SK-N-SH treated with all-trans-retinoic acid at 6 μM for 48 hours (cell line): ENCODE measurements at regions not wholly inside any gene's neighbourhood (a gene's known extent, or its start where the extent isn't known, plus 50 kb on each side); places are given as distances from the start of the nearest gene placed in this dataset.
"Not testable (repeated sequence)": the region's sequence is repeated elsewhere in the genome, so short reads cannot be mapped to it uniquely, and the experiment has no call there.

Experiments
- ATAC-seq: fragments of 200-7000 bp; cut with Tn5 transposase; 3 replicates; pipeline ENCODE4 v1.9.1; 2020; ENCODE audit warnings: mild to moderate bottlenecking, moderate library complexity
- ARNTL ChIP-seq: fragments of 450-650 bp; formaldehyde crosslinking; IDR thresholded peaks from 2 replicates; pipeline ENCODE4 v1.5.0; 2020; ENCODE audit warnings: low read depth, mild to moderate bottlenecking, moderate library complexity, borderline replicate concordance
- BACH2 ChIP-seq: fragments of 250-450 bp; sonication (Bioruptor Pico); IDR thresholded peaks from 2 replicates; pipeline ENCODE4 v1.9.0; 2021; ENCODE audit warnings: mild to moderate bottlenecking, borderline replicate concordance
- CSDC2 ChIP-seq: fragments of 250-450 bp; sonication (Bioruptor Pico); IDR thresholded peaks from 2 replicates; pipeline ENCODE4 v1.5.0; 2020; ENCODE audit warnings: mild to moderate bottlenecking, moderate library complexity
- GLIS3 ChIP-seq: fragments of 250-450 bp; sonication (Bioruptor Pico); IDR thresholded peaks from 2 replicates; pipeline ENCODE4 v1.5.0; 2020; ENCODE audit warnings: mild to moderate bottlenecking, moderate library complexity
- ISL1 ChIP-seq: fragments of 250-450 bp; sonication (Bioruptor Pico); IDR thresholded peaks from 2 replicates; pipeline ENCODE4 v2.1.2; 2022; ENCODE audit warnings: mild to moderate bottlenecking, moderate library complexity
- OSR1 ChIP-seq: fragments of 250-450 bp; sonication (Bioruptor Pico); IDR thresholded peaks from 2 replicates; pipeline ENCODE4 v1.8.0; 2022; ENCODE audit warnings: moderate library complexity, mild to moderate bottlenecking, inconsistent platforms
- PPARA ChIP-seq: fragments of 250-450 bp; sonication (Bioruptor Pico); IDR thresholded peaks from 2 replicates; pipeline ENCODE4 v1.5.0; 2020; ENCODE audit warnings: mild to moderate bottlenecking, borderline replicate concordance
- RARB ChIP-seq: fragments of 250-450 bp; sonication (Bioruptor Pico); IDR thresholded peaks from 2 replicates; pipeline ENCODE4 v1.8.0; 2021; ENCODE audit warnings: mild to moderate bottlenecking, moderate library complexity
- SNAI2 ChIP-seq: fragments of 250-450 bp; sonication (Bioruptor Pico); IDR thresholded peaks from 2 replicates; pipeline ENCODE4 v1.5.0; 2020; ENCODE audit warnings: mild to moderate bottlenecking, moderate library complexity
- TCF4 ChIP-seq: fragments of 250-450 bp; sonication (Bioruptor Pico); IDR thresholded peaks from 2 replicates; pipeline ENCODE4 v1.8.0; 2021; ENCODE audit warnings: mild to moderate bottlenecking, moderate library complexity, borderline replicate concordance
- TOX ChIP-seq: fragments of 250-450 bp; sonication (Bioruptor Pico); IDR thresholded peaks from 2 replicates; pipeline ENCODE4 v1.8.0; 2021; ENCODE audit warnings: mild to moderate bottlenecking, moderate library complexity, borderline replicate concordance
- ZFP30 ChIP-seq: fragments of 450-650 bp; formaldehyde crosslinking; IDR thresholded peaks from 2 replicates; pipeline ENCODE4 v1.5.0; 2022; ENCODE audit warnings: mild to moderate bottlenecking, moderate library complexity
- ZNF565 ChIP-seq: fragments of 450-650 bp; formaldehyde crosslinking; conservative IDR thresholded peaks from 2 replicates; pipeline ENCODE4 v1.5.0; 2020; ENCODE audit warnings: low read depth, mild to moderate bottlenecking, moderate library complexity
- ZNF70 ChIP-seq: fragments of 450-650 bp; formaldehyde crosslinking; IDR thresholded peaks from 2 replicates; pipeline ENCODE4 v1.5.0; 2020; ENCODE audit warnings: mild to moderate bottlenecking, moderate library complexity
- ZNF8 ChIP-seq: fragments of 450-650 bp; formaldehyde crosslinking; IDR thresholded peaks from 2 replicates; pipeline ENCODE4 v1.5.0; 2020; ENCODE audit warnings: mild to moderate bottlenecking, moderate library complexity
- TF ChIP-seq, protein P1 (sequence below): fragments of 250-450 bp; sonication (Bioruptor Pico); IDR thresholded peaks from 2 replicates; pipeline ENCODE4 v1.5.1; 2021; ENCODE audit warnings: mild to moderate bottlenecking, moderate library complexity
- TF ChIP-seq, protein P2 (sequence below): fragments of 250-450 bp; sonication (Bioruptor Pico); IDR thresholded peaks from 2 replicates; pipeline ENCODE4 v1.5.1; 2020; ENCODE audit warnings: low read depth, mild to moderate bottlenecking, moderate library complexity
- TF ChIP-seq, protein P3 (sequence below): fragments of 250-450 bp; sonication (Bioruptor Pico); IDR thresholded peaks from 2 replicates; pipeline ENCODE4 v1.8.0; 2020; ENCODE audit warnings: mild to moderate bottlenecking, moderate library complexity, borderline replicate concordance
- TF ChIP-seq, protein P4 (sequence below): fragments of 250-450 bp; sonication (Bioruptor Pico); IDR thresholded peaks from 2 replicates; pipeline ENCODE4 v1.5.0; 2020; ENCODE audit warnings: mild to moderate bottlenecking, moderate library complexity
- TF ChIP-seq, protein P5 (sequence below): fragments of 250-450 bp; sonication (Bioruptor Pico); IDR thresholded peaks from 2 replicates; pipeline ENCODE4 v1.8.0; 2021; ENCODE audit warnings: low read depth, mild to moderate bottlenecking, moderate library complexity, borderline replicate concordance

DNA sequence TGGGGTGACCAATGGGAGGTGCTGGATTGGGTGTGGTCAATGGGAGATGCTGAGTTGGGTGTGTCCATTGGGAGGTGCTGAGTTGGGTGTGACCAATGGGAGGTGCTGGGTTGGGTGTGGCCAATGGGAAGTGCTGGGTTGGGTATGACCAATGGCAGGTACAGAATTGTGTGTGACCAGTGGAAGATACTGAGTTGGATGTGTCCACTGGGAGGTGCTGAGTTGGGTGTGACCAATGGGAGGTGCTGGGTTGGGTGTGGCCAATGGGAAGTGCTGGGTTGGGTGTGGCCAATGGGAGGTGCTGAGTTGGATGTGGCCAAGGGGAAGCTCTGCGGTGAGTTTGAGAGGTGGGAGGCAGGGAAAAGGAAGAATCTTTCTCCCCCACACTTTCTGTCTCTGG, 250.0 kb upstream of the PROK2 start (continued):
- TF ChIP-seq ZNF565 (CRISPR knock-in tag) (no peak), BACH2 (CRISPR knock-in tag) (no peak), PPARA (CRISPR knock-in tag) (no peak), ISL1 (CRISPR knock-in tag) (no peak)
- TF ChIP-seq, protein P1, sequence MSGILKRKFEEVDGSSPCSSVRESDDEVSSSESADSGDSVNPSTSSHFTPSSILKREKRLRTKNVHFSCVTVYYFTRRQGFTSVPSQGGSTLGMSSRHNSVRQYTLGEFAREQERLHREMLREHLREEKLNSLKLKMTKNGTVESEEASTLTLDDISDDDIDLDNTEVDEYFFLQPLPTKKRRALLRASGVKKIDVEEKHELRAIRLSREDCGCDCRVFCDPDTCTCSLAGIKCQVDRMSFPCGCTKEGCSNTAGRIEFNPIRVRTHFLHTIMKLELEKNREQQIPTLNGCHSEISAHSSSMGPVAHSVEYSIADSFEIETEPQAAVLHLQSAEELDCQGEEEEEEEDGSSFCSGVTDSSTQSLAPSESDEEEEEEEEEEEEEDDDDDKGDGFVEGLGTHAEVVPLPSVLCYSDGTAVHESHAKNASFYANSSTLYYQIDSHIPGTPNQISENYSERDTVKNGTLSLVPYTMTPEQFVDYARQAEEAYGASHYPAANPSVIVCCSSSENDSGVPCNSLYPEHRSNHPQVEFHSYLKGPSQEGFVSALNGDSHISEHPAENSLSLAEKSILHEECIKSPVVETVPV = no peak
- TF ChIP-seq, all 23 proteins: peak for 0

DNA sequence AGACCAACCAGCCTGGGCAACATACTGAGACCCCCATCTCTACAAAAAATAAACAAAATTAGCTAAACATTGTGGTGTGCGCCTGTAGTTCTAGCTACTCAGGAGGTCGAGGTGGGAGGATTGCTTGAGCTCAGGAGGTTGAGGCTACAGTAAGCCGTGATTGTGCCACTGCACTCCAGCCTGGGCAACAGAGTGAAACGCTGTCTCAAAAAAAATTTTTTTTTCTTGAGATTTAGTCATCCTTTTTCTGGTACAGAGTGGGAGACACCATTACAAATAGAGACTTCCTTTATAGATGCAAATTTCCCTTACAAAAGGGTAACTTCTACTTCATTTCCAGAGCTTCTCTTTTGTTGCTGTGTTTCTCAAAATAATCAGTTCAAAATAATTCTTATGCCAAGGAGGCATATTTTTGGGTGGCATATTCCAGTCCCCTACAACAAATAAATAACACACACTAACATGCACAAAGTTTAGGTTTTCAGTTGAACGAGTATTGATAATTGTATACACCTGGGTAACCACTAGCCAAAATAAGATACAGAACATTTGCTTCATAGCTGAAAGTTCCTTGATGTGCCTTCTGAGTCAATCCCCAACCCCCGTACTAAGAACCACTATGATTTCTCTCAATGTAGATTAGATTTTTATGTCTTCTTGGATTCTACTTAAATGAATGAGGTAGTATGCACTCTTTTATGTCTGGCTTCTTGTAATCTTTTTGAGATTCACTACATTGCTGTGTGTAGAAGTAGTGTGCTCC, 248.9 kb upstream of the PROK2 start:
- TF ChIP-seq ZNF8 (CRISPR knock-in tag) (no peak), ARNTL (CRISPR knock-in tag) (no peak), GLIS3 (CRISPR knock-in tag) (no peak), TCF4 (no peak), RARB (CRISPR knock-in tag) (no peak), SNAI2 (no peak), OSR1 (CRISPR knock-in tag) (no peak), BACH2 (CRISPR knock-in tag) (no peak), PPARA (CRISPR knock-in tag) (no peak), ZNF565 (CRISPR knock-in tag) (no peak), ZFP30 (CRISPR knock-in tag) (no peak)
- TF ChIP-seq, protein P2, sequence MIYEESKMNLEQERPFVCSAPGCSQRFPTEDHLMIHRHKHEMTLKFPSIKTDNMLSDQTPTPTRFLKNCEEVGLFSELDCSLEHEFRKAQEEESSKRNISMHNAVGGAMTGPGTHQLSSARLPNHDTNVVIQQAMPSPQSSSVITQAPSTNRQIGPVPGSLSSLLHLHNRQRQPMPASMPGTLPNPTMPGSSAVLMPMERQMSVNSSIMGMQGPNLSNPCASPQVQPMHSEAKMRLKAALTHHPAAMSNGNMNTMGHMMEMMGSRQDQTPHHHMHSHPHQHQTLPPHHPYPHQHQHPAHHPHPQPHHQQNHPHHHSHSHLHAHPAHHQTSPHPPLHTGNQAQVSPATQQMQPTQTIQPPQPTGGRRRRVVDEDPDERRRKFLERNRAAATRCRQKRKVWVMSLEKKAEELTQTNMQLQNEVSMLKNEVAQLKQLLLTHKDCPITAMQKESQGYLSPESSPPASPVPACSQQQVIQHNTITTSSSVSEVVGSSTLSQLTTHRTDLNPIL (CRISPR knock-in tag) = no peak
- TF ChIP-seq, protein P3, sequence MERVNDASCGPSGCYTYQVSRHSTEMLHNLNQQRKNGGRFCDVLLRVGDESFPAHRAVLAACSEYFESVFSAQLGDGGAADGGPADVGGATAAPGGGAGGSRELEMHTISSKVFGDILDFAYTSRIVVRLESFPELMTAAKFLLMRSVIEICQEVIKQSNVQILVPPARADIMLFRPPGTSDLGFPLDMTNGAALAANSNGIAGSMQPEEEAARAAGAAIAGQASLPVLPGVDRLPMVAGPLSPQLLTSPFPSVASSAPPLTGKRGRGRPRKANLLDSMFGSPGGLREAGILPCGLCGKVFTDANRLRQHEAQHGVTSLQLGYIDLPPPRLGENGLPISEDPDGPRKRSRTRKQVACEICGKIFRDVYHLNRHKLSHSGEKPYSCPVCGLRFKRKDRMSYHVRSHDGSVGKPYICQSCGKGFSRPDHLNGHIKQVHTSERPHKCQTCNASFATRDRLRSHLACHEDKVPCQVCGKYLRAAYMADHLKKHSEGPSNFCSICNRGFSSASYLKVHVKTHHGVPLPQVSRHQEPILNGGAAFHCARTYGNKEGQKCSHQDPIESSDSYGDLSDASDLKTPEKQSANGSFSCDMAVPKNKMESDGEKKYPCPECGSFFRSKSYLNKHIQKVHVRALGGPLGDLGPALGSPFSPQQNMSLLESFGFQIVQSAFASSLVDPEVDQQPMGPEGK (CRISPR knock-in tag) = no peak
- no peak for ATAC-seq

DNA sequence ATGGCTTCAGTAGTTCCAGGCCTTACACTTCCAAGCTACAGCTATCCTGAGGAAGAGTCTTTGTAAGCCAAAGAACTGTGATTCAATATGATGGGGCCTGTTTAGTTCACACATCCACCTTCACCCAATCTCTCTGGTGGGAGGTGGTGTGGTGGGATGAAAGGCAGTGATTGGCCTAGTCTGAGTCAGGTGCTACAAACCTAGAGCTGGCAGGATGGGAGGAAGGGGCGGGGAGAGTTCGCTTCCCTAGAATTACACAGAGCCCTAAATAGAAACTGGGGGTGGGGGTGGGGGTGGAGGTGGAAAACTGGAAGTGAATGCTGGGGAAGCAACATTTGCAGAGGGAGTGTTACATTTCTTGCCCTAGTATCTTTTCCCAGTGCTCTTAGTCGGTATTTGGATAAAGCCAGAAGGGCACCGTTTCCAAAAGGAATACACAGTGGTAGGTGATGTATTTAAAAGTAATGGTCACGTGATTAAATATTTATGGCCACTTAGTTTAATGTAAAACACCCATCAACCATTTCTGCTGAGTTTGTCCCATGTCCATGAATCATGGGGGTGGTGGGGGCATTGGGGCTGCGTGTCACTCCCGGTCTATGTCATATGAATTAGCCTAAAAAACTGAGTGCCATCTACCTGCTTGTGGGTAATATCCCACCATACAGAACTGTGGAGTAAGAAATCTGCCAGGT, 247.6 kb upstream of the PROK2 start:
- no peak for ATAC-seq
- no peak for TF ChIP-seq TCF4
- no peak for TF ChIP-seq ZNF565 (CRISPR knock-in tag)
- TF ChIP-seq RARB (CRISPR knock-in tag) = no peak
- TF ChIP-seq ZFP30 (CRISPR knock-in tag) = no peak
- TF ChIP-seq, protein P4, sequence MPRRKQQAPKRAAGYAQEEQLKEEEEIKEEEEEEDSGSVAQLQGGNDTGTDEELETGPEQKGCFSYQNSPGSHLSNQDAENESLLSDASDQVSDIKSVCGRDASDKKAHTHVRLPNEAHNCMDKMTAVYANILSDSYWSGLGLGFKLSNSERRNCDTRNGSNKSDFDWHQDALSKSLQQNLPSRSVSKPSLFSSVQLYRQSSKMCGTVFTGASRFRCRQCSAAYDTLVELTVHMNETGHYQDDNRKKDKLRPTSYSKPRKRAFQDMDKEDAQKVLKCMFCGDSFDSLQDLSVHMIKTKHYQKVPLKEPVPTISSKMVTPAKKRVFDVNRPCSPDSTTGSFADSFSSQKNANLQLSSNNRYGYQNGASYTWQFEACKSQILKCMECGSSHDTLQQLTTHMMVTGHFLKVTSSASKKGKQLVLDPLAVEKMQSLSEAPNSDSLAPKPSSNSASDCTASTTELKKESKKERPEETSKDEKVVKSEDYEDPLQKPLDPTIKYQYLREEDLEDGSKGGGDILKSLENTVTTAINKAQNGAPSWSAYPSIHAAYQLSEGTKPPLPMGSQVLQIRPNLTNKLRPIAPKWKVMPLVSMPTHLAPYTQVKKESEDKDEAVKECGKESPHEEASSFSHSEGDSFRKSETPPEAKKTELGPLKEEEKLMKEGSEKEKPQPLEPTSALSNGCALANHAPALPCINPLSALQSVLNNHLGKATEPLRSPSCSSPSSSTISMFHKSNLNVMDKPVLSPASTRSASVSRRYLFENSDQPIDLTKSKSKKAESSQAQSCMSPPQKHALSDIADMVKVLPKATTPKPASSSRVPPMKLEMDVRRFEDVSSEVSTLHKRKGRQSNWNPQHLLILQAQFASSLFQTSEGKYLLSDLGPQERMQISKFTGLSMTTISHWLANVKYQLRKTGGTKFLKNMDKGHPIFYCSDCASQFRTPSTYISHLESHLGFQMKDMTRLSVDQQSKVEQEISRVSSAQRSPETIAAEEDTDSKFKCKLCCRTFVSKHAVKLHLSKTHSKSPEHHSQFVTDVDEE = no peak

DNA sequence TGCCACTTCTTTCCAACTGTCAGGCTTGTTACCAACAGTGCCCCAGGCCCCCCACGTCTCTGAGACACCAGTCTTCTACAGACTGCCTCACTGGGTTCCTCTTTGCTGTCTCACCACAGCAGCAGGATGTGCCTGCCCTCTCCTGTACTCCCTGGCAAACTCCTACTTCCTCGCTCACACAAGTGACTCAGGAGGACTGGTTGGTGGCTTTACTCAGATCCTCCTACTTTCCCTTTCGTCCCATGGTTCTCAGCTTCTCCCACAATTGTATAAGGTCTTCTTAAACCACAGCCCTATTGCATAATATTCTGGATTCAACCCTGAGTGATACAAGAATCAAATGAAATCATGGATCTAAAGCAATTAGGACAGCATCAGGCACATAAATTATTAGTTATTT, 246.6 kb upstream of the PROK2 start:
- ATAC-seq = no peak
- TF ChIP-seq, protein P5, sequence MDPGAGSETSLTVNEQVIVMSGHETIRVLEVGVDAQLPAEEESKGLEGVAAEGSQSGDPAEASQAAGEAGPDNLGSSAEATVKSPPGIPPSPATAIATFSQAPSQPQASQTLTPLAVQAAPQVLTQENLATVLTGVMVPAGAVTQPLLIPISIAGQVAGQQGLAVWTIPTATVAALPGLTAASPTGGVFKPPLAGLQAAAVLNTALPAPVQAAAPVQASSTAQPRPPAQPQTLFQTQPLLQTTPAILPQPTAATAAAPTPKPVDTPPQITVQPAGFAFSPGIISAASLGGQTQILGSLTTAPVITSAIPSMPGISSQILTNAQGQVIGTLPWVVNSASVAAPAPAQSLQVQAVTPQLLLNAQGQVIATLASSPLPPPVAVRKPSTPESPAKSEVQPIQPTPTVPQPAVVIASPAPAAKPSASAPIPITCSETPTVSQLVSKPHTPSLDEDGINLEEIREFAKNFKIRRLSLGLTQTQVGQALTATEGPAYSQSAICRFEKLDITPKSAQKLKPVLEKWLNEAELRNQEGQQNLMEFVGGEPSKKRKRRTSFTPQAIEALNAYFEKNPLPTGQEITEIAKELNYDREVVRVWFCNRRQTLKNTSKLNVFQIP (CRISPR knock-in tag) = no peak
- no peak for TF ChIP-seq ZNF70 (CRISPR knock-in tag)
- no peak for TF ChIP-seq CSDC2 (CRISPR knock-in tag)
- no peak for TF ChIP-seq TOX (CRISPR knock-in tag)
- no peak for TF ChIP-seq ISL1 (CRISPR knock-in tag)
- TF ChIP-seq, all 23 proteins: peak for 0

DNA sequence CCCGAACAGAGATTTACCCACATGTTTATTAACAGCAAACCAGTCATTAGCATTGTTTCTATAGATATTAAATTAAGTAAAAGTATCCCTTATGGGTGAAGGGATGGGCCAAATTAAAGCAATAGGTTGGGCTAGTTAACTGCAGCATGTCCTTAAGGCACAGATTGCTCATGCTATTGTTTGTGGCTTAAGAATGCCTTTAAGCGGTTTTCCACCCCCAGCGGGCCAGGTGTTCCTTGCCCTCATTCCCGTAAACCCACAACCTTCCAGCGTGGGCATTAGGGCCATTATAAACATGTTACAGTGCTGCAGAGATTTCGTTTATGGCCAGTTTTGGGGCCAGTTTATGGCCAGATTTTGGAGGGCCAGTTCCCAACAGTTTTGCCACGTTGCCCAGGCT, 245.3 kb upstream of the PROK2 start:
- ATAC-seq = not testable (repeated sequence)

DNA sequence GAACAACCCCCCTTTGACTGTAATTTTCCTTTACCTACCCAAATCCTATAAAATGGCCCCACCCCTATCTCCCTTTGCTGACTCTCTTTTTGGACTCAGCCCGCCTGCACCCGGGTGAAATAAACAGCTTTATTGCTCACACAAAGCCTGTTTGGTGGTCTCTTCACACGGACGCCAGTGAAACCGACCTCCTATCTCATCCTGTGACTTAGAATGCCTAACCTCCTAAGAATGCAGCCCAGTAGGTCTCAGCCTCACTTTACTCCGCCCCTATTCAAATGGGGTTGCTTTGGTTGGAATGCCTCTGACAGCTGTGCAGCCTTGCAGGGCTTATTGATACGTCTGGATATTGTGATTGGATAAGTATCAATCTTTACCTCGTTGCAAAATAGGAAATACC, 243.8 kb upstream of the PROK2 start:
- ATAC-seq = not testable (repeated sequence)

DNA sequence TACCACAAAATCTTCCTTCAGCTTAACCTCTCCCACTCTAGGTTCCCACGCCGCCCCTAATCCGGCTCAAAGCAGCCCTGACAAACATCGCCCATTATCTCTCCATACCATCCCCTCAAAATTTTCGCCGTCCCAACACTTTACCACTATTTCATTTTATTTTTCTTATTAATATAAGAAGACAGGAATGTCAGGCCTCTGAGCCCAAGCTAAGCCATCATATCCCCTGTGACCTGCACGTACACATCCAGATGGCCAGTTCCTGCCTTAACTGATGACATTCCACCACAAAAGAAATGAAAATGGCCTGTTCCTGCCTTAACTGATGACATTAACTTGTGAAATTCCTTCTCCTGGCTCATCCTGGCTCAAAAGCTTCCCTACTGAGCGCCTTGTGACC, 243.4 kb upstream of the PROK2 start:
- not testable (repeated sequence) for ATAC-seq

DNA sequence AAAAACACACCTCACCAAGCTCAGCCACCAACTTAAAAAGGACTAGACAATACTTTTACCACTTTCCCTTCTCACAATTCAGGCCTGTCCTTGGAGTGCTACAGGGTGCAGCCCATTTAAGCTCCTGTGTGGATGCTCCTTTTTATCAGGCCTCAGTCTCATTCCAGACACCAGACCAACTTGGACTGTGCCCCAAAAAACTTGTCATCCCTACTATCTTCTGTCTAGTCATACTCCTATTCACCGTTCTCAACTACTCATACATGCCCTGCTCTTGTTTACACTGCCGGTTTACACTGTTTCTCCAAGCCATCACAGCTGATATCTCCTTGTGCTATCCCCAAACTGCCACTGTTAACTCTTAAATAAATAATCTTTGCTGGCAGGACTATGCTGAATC, 242.8 kb upstream of the PROK2 start:
- ATAC-seq = not testable (repeated sequence)
